ENCODE measurements at regions not wholly inside any gene's neighbourhood (a gene's known extent, or its start where the extent isn't known, plus 50 kb on each side); places are given as distances from the start of the nearest gene placed in this dataset.
A peak's percentile ranks its signal among the peaks of the same experiment; 100 is the strongest.

DNA sequence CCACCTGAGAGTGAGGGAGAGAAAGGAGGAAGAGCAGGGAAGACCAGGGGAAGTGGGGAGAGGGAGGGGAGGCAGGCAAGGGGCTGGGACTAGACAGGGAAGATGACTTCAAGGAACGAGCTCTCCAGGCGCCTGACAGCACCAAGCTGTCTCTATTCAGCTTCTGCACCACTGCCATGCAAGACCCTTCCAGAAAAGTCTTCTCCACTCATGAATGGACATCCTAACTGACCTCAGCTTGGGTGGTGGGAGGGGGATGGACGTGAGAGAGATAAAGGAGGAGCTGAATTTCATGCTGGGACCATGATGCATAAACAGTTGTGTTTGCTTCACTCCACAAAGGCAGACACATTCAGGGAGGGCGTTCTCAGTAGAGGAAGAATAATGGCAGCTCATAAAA lies 206.4 kb upstream of the ARL4C start:
- Histone ChIP-seq H3K4me2 (peak overlapping the region; percentile 37), H3K27ac (peak overlapping the region; percentile 61 to 72; a peak in 5 of 6 replicates), H3K9me3 (peaks cover 2% of the 10 kb centered on the region; the same call in 2 of the 3 replicates), H3K4me1 (peaks cover 14% of the 10 kb centered on the region), H3K4me3 (no peak overlapping the region)
- ATAC-seq (no peak), FAIRE-seq (no peak), DNase-seq (ENCODE audit: low read depth in 1 of 2, low spot score in 1 of 2) (no peak)
- 57% methylated on average over 4 of the region's 4 CpGs for WGBS (ENCODE audit: missing lambda C conversion rate)
- POLR2A ChIA-PET = no interaction called here
- TF ChIP-seq MAZ (IDR thresholded peaks at IDR 0.05; ENCODE audit: borderline replicate concordance, low read depth, low read length) (no peak), NPAS2 (CRISPR knock-in tag; IDR thresholded peaks at IDR 0.05; ENCODE audit: borderline replicate concordance) (no peak), RARB (CRISPR knock-in tag; IDR thresholded peaks at IDR 0.05) (no peak), FOSB (CRISPR knock-in tag; IDR thresholded peaks at IDR 0.05) (no peak), JUN (IDR thresholded peaks at IDR 0.05) (no peak), NR3C1 (IDR thresholded peaks at IDR 0.05) (no peak), MAFK (IDR thresholded peaks at IDR 0.05; ENCODE audit: partially characterized antibody) (no peak), ZSCAN20 (CRISPR knock-in tag; IDR thresholded peaks at IDR 0.05) (no peak)
- TF ChIP-seq, protein P1, sequence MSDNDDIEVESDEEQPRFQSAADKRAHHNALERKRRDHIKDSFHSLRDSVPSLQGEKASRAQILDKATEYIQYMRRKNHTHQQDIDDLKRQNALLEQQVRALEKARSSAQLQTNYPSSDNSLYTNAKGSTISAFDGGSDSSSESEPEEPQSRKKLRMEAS (IDR thresholded peaks at IDR 0.05) = no peak
- CTCF ChIA-PET = interaction anchor here (0.9 to 1.2 kb wide), 3 partner anchors 16 to 404 kb away, joined by 3 read pairs; no protein-coding TSS in a partner anchor

- peak overlapping the region; percentile 37 for H3K4me2 ChIP-seq
- no peak; a peak in 1 of 6 replicates for ATAC-seq
- ChIA-PET CTCF (interaction anchor here (0.9 to 1.2 kb wide), 2 partner anchors 16 to 405 kb away, joined by 3 read pairs; no protein-coding TSS in a partner anchor), POLR2A (no interaction called here)
- WGBS (ENCODE audit: missing lambda C conversion rate) = 57% methylated on average over 12 of the region's 12 CpGs
- no peak for FAIRE-seq
- peaks cover 14% of the 10 kb centered on the region for H3K4me1 ChIP-seq
- H3K9me3 ChIP-seq = peaks cover 7% of the 10 kb centered on the region; the same call in 2 of the 3 replicates
- peak in 1 of 2 experiments; percentile 28 for DNase-seq (ENCODE audit: low read depth in 1 of 2, low spot score in 1 of 2)
- peak overlapping the region; percentile 61 to 72; a peak in 4 of 6 replicates for H3K27ac ChIP-seq
- no peak for TF ChIP-seq FOSB (CRISPR knock-in tag; IDR thresholded peaks at IDR 0.05)
- TF ChIP-seq KDM5A (IDR thresholded peaks at IDR 0.05) = no peak
- TF ChIP-seq EP300 (IDR thresholded peaks at IDR 0.05) = 0 out of 5 replicates have a peak, but pooled peaks of 1 of the 2 experiments have one; percentile 20
- no peak for TF ChIP-seq MAZ (IDR thresholded peaks at IDR 0.05; ENCODE audit: borderline replicate concordance, low read depth, low read length)
- TF ChIP-seq MAFK (IDR thresholded peaks at IDR 0.05; ENCODE audit: partially characterized antibody) = no peak
- H3K4me3 ChIP-seq = no peak overlapping the region
Observed at GRCh38 chr2:234702731-234703225, 205.9 kb upstream of the ARL4C start.

- FAIRE-seq (no peak), DNase-seq (ENCODE audit: low read depth in 1 of 2, low spot score in 1 of 2) (no peak), ATAC-seq (no peak)
- 93% methylated on average over 8 of the region's 9 CpGs for WGBS (ENCODE audit: missing lambda C conversion rate)
- peaks cover 14% of the 10 kb centered on the region for H3K4me1 ChIP-seq
- peaks cover 16% of the 10 kb centered on the region for H3K9me3 ChIP-seq
- ChIA-PET CTCF (no interaction called here), POLR2A (no interaction called here)
- H3K4me3 ChIP-seq = no peak overlapping the region
- H3K27ac ChIP-seq = peak overlapping the region; percentile 37 to 72; a peak in 2 of 6 replicates
- no peak overlapping the region for H3K4me2 ChIP-seq
- TF ChIP-seq POLR2A (IDR thresholded peaks at IDR 0.05; ENCODE audit: low read length) (no peak), HOXA7 (CRISPR knock-in tag; IDR thresholded peaks at IDR 0.05) (no peak), KDM5A (IDR thresholded peaks at IDR 0.05) (no peak), MAFK (IDR thresholded peaks at IDR 0.05; ENCODE audit: partially characterized antibody) (no peak), FOSL2 (IDR thresholded peaks at IDR 0.05) (no peak), FOSL2 (CRISPR knock-in tag; IDR thresholded peaks at IDR 0.05) (no peak), SREBF2 (IDR thresholded peaks at IDR 0.05) (no peak), FOSB (CRISPR knock-in tag; IDR thresholded peaks at IDR 0.05) (no peak), ELK1 (IDR thresholded peaks at IDR 0.05; ENCODE audit: low read depth, low read length) (no peak), JUNB (IDR thresholded peaks at IDR 0.05) (no peak), NR3C1 (IDR thresholded peaks at IDR 0.05) (no peak), KDM1A (IDR thresholded peaks at IDR 0.05; ENCODE audit: low read depth) (no peak), RCOR1 (IDR thresholded peaks at IDR 0.05; ENCODE audit: low read depth, low read length) (no peak), JUN (IDR thresholded peaks at IDR 0.05) (no peak), HMGXB4 (CRISPR knock-in tag; IDR thresholded peaks at IDR 0.05; ENCODE audit: borderline replicate concordance) (no peak)
- TF ChIP-seq, protein P2, sequence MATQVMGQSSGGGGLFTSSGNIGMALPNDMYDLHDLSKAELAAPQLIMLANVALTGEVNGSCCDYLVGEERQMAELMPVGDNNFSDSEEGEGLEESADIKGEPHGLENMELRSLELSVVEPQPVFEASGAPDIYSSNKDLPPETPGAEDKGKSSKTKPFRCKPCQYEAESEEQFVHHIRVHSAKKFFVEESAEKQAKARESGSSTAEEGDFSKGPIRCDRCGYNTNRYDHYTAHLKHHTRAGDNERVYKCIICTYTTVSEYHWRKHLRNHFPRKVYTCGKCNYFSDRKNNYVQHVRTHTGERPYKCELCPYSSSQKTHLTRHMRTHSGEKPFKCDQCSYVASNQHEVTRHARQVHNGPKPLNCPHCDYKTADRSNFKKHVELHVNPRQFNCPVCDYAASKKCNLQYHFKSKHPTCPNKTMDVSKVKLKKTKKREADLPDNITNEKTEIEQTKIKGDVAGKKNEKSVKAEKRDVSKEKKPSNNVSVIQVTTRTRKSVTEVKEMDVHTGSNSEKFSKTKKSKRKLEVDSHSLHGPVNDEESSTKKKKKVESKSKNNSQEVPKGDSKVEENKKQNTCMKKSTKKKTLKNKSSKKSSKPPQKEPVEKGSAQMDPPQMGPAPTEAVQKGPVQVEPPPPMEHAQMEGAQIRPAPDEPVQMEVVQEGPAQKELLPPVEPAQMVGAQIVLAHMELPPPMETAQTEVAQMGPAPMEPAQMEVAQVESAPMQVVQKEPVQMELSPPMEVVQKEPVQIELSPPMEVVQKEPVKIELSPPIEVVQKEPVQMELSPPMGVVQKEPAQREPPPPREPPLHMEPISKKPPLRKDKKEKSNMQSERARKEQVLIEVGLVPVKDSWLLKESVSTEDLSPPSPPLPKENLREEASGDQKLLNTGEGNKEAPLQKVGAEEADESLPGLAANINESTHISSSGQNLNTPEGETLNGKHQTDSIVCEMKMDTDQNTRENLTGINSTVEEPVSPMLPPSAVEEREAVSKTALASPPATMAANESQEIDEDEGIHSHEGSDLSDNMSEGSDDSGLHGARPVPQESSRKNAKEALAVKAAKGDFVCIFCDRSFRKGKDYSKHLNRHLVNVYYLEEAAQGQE (IDR thresholded peaks at IDR 0.05) = no peak
- TF ChIP-seq, protein P3, sequence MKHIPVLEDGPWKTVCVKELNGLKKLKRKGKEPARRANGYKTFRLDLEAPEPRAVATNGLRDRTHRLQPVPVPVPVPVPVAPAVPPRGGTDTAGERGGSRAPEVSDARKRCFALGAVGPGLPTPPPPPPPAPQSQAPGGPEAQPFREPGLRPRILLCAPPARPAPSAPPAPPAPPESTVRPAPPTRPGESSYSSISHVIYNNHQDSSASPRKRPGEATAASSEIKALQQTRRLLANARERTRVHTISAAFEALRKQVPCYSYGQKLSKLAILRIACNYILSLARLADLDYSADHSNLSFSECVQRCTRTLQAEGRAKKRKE (CRISPR knock-in tag; IDR thresholded peaks at IDR 0.05; ENCODE audit: low read depth) = no peak
- TF ChIP-seq, protein P4, sequence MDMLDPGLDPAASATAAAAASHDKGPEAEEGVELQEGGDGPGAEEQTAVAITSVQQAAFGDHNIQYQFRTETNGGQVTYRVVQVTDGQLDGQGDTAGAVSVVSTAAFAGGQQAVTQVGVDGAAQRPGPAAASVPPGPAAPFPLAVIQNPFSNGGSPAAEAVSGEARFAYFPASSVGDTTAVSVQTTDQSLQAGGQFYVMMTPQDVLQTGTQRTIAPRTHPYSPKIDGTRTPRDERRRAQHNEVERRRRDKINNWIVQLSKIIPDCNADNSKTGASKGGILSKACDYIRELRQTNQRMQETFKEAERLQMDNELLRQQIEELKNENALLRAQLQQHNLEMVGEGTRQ (IDR thresholded peaks at IDR 0.05) = no peak
Observed at GRCh38 chr2:234701841-234702240, 205.0 kb upstream of the ARL4C start.
